ENCODE measurements at regions not wholly inside any gene's neighbourhood (a gene's known extent, or its start where the extent isn't known, plus 50 kb on each side); places are given as distances from the start of the nearest gene placed in this dataset.

DNA sequence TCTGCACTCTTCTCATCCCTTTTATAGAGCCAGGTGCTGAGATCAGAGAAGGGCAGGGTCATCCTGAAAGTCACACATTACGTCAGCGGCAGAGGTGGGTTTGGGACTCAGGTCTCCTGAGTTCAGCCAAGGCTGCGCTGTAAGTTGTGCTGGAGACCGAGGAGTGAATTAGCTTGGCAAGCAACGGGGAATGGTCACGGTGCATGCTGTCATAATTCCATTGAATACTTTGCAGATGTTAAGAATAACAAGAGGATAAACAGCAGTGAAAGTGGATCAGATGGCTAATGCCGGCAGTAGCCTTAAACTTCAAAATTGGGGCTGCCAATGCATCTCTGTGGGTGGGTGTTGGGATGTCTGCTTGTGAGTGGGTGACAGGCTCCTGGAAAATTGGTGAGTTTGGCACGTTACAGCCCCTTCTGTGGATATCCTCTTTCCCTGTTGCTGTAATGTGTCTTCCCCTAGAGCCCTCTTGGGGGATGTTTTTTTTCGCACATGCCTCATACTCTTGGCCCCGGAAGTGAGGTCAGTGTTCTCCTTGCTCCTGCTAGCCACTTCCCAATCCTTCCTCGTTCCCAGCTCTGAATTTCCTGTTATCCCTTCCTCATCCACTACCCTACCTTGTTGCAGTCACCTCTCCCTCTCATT, 287.1 kb upstream of the SRRM4 start:
- TF ChIP-seq POLR2A (IDR thresholded peaks at IDR 0.05; ENCODE audit: low read depth, low read length): no peak
- no peak for TF ChIP-seq POLR2AphosphoS5 (IDR thresholded peaks at IDR 0.05; ENCODE audit: low read depth, low read length)
- no peak for TF ChIP-seq TAF1 (IDR thresholded peaks at IDR 0.05; ENCODE audit: borderline replicate concordance, low read depth, low read length)

Measured in GM12892 (cell line).